ENCODE measurements at regions not wholly inside any gene's neighbourhood (a gene's known extent, or its start where the extent isn't known, plus 50 kb on each side); places are given as distances from the start of the nearest gene placed in this dataset.

GRCh38 chr3:145368748-145369147 lies 792.2 kb downstream of the PLOD2 start:
- Histone ChIP-seq H3K36me3 (ENCODE audit: control insufficient read depth, insufficient read depth, low read length) (no peaks in the 10 kb centered on the region), H3K4me3 (ENCODE audit: low read depth, low read length) (no peak overlapping the region), H3K27me3 (ENCODE audit: control insufficient read depth, insufficient read depth, low read length) (no peaks in the 10 kb centered on the region)
- DNase-seq (ENCODE audit: low read depth): no peak
- TF ChIP-seq, protein P1, sequence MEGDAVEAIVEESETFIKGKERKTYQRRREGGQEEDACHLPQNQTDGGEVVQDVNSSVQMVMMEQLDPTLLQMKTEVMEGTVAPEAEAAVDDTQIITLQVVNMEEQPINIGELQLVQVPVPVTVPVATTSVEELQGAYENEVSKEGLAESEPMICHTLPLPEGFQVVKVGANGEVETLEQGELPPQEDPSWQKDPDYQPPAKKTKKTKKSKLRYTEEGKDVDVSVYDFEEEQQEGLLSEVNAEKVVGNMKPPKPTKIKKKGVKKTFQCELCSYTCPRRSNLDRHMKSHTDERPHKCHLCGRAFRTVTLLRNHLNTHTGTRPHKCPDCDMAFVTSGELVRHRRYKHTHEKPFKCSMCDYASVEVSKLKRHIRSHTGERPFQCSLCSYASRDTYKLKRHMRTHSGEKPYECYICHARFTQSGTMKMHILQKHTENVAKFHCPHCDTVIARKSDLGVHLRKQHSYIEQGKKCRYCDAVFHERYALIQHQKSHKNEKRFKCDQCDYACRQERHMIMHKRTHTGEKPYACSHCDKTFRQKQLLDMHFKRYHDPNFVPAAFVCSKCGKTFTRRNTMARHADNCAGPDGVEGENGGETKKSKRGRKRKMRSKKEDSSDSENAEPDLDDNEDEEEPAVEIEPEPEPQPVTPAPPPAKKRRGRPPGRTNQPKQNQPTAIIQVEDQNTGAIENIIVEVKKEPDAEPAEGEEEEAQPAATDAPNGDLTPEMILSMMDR (IDR thresholded peaks at IDR 0.05; ENCODE audit: insufficient read depth, low read length, severe bottlenecking): no peak
- FAIRE-seq: no peak

DNA sequence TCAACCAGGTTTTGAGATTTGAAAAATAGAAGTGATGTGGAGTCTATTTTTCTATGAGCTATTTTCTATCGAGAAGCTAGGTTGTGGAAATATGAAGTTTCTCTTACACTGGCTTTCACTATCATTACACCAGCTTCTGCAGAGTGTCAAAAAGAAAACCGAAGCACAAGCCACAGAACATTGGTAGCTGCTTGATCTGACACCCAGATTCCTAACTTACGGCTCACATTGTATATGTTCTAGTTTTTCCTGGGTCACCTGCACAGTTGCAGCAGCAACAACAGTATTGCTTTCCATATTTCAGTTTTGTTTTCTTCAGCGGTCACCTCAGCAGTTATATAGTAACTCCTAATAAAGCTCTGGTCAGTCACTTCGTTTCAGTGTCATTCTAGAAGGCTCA lies 790.1 kb downstream of the PLOD2 start:
- H3K36me3 ChIP-seq (ENCODE audit: control insufficient read depth, insufficient read depth, low read length): no peaks in the 10 kb centered on the region
- TF ChIP-seq, protein P1 (IDR thresholded peaks at IDR 0.05; ENCODE audit: insufficient read depth, low read length, severe bottlenecking): no peak
- H3K27me3 ChIP-seq (ENCODE audit: control insufficient read depth, insufficient read depth, low read length): no peaks in the 10 kb centered on the region
- no peak overlapping the region for H3K4me3 ChIP-seq (ENCODE audit: low read depth, low read length)
- FAIRE-seq: no peak
- DNase-seq (ENCODE audit: low read depth): no peak

DNA sequence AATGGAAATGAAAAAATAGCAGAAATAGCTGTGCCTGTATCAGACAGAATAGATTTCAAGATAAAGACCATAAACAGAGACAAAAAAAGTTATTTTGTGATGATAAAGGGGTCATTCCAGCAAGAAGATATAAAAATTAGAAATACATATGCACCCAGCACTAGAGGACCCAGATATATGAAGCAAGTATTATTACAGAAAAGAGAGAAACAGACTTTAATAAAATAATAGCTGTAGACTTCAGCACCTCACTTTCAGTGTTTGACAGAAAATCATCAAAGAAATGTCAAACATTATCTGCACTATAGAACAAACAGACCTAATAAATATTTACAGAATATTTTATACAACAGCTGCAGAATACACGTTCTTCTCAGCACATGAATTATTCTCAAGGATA lies 783.7 kb downstream of the PLOD2 start:
- TF ChIP-seq, protein P1 (IDR thresholded peaks at IDR 0.05; ENCODE audit: insufficient read depth, low read length, severe bottlenecking): no peak

GRCh38 chr3:145383416-145383815 lies 777.6 kb downstream of the PLOD2 start:
- no peak overlapping the region for H3K4me3 ChIP-seq (ENCODE audit: low read depth, low read length)
- no peak for DNase-seq (ENCODE audit: low read depth)
- H3K36me3 ChIP-seq (ENCODE audit: control insufficient read depth, insufficient read depth, low read length): no peaks in the 10 kb centered on the region
- H3K27me3 ChIP-seq (ENCODE audit: control insufficient read depth, insufficient read depth, low read length): no peaks in the 10 kb centered on the region
- no peak for FAIRE-seq
- TF ChIP-seq, protein P1 (IDR thresholded peaks at IDR 0.05; ENCODE audit: insufficient read depth, low read length, severe bottlenecking): no peak

More for the DNA sequence above, 783.7 kb downstream of the PLOD2 start:
- Histone ChIP-seq H3K4me3 (ENCODE audit: low read depth, low read length) (no peak overlapping the region), H3K36me3 (ENCODE audit: control insufficient read depth, insufficient read depth, low read length) (no peaks in the 10 kb centered on the region), H3K27me3 (ENCODE audit: control insufficient read depth, insufficient read depth, low read length) (no peaks in the 10 kb centered on the region)
- FAIRE-seq (no peak), DNase-seq (ENCODE audit: low read depth) (no peak)

DNA sequence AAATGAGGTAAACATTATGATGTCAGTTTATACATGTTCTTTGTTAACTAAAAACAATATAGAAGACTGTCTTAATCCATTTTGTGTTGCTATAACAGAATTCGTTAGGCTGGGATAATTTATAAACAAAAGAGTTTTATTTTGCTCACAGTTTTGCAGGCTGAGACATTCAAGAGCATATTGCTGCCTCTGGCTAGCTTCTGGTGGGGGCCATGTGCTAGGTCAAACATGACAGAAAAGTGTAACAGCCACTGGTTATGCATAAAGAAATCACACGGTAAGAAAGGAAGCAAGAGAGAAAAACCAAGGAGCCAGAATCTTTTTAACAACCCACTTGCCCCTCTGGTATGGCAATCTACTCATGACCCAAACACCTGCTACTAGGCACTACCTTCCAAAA lies 776.7 kb downstream of the PLOD2 start:
- Histone ChIP-seq H3K27me3 (ENCODE audit: control insufficient read depth, insufficient read depth, low read length) (no peaks in the 10 kb centered on the region), H3K36me3 (ENCODE audit: control insufficient read depth, insufficient read depth, low read length) (no peaks in the 10 kb centered on the region), H3K4me3 (ENCODE audit: low read depth, low read length) (no peak overlapping the region)
- DNase-seq (ENCODE audit: low read depth) (no peak), FAIRE-seq (no peak)
- TF ChIP-seq, protein P1 (IDR thresholded peaks at IDR 0.05; ENCODE audit: insufficient read depth, low read length, severe bottlenecking): no peak

- no peak for FAIRE-seq
- TF ChIP-seq, protein P1 (IDR thresholded peaks at IDR 0.05; ENCODE audit: insufficient read depth, low read length, severe bottlenecking): no peak
These were observed 773.8 kb downstream of the PLOD2 start for GRCh38 chr3:145387211-145387610.

More at GRCh38 chr3:145387211-145387610, 773.8 kb downstream of the PLOD2 start:
- DNase-seq (ENCODE audit: low read depth): no peak
- Histone ChIP-seq H3K4me3 (ENCODE audit: low read depth, low read length) (no peak overlapping the region), H3K27me3 (ENCODE audit: control insufficient read depth, insufficient read depth, low read length) (no peaks in the 10 kb centered on the region), H3K36me3 (ENCODE audit: control insufficient read depth, insufficient read depth, low read length) (no peaks in the 10 kb centered on the region)
